ENCODE measurements at regions not wholly inside any gene's neighbourhood (a gene's known extent, or its start where the extent isn't known, plus 50 kb on each side); places are given as distances from the start of the nearest gene placed in this dataset.

GRCh38 chr10:109287858-109288257 lies 635.5 kb downstream of the XPNPEP1 start:
- peaks cover 1% of the 10 kb centered on the region for H3K36me3 Mint-ChIP-seq (ENCODE audit: low read depth, unreplicated experiment)
- H3K27me3 Mint-ChIP-seq (ENCODE audit: unreplicated experiment), result no peaks in the 10 kb centered on the region
- no peaks in the 10 kb centered on the region for H3K9me3 Mint-ChIP-seq (ENCODE audit: unreplicated experiment)
- H3K4me3 Mint-ChIP-seq (ENCODE audit: unreplicated experiment), result no peak overlapping the region
- DNase-seq (ENCODE audit: low spot score), result no peak
- no peaks in the 10 kb centered on the region for H3K4me1 Mint-ChIP-seq (ENCODE audit: unreplicated experiment)
- no peak for TF ChIP-seq CTCF (IDR thresholded peaks at IDR 0.05; ENCODE audit: unreplicated experiment)
- no peak overlapping the region for H3K27ac Mint-ChIP-seq (ENCODE audit: unreplicated experiment)

GRCh38 chr10:109282510-109282909 lies 640.8 kb downstream of the XPNPEP1 start:
- Mint-ChIP-seq H3K27me3 (ENCODE audit: unreplicated experiment) (no peaks in the 10 kb centered on the region), H3K36me3 (ENCODE audit: low read depth, unreplicated experiment) (no peaks in the 10 kb centered on the region), H3K4me3 (ENCODE audit: unreplicated experiment) (no peak overlapping the region), H3K4me1 (ENCODE audit: unreplicated experiment) (no peaks in the 10 kb centered on the region), H3K27ac (ENCODE audit: unreplicated experiment) (no peak overlapping the region), H3K9me3 (ENCODE audit: unreplicated experiment) (no peaks in the 10 kb centered on the region)
- no peak for TF ChIP-seq CTCF (IDR thresholded peaks at IDR 0.05; ENCODE audit: unreplicated experiment)
- DNase-seq (ENCODE audit: low spot score), result no peak

- H3K4me3 Mint-ChIP-seq (ENCODE audit: unreplicated experiment), result no peak overlapping the region
Observed at GRCh38 chr10:109281347-109281746, 642.0 kb downstream of the XPNPEP1 start.

GRCh38 chr10:109280837-109281236 lies 642.5 kb downstream of the XPNPEP1 start:
- Mint-ChIP-seq H3K4me3 (ENCODE audit: unreplicated experiment) (no peak overlapping the region), H3K27me3 (ENCODE audit: unreplicated experiment) (no peaks in the 10 kb centered on the region), H3K36me3 (ENCODE audit: low read depth, unreplicated experiment) (no peaks in the 10 kb centered on the region), H3K27ac (ENCODE audit: unreplicated experiment) (no peak overlapping the region), H3K4me1 (ENCODE audit: unreplicated experiment) (no peaks in the 10 kb centered on the region), H3K9me3 (ENCODE audit: unreplicated experiment) (no peaks in the 10 kb centered on the region)
- no peak for TF ChIP-seq CTCF (IDR thresholded peaks at IDR 0.05; ENCODE audit: unreplicated experiment)
- DNase-seq (ENCODE audit: low spot score), result no peak

More at GRCh38 chr10:109281347-109281746, 642.0 kb downstream of the XPNPEP1 start:
- TF ChIP-seq CTCF (IDR thresholded peaks at IDR 0.05; ENCODE audit: unreplicated experiment), result no peak
- DNase-seq (ENCODE audit: low spot score), result no peak
- Mint-ChIP-seq H3K36me3 (ENCODE audit: low read depth, unreplicated experiment) (no peaks in the 10 kb centered on the region), H3K27ac (ENCODE audit: unreplicated experiment) (no peak overlapping the region), H3K27me3 (ENCODE audit: unreplicated experiment) (no peaks in the 10 kb centered on the region), H3K4me1 (ENCODE audit: unreplicated experiment) (no peaks in the 10 kb centered on the region), H3K9me3 (ENCODE audit: unreplicated experiment) (no peaks in the 10 kb centered on the region)

- no peaks in the 10 kb centered on the region for H3K27me3 Mint-ChIP-seq (ENCODE audit: unreplicated experiment)
Observed at GRCh38 chr10:109277456-109277855, 645.9 kb downstream of the XPNPEP1 start.

More at GRCh38 chr10:109277456-109277855, 645.9 kb downstream of the XPNPEP1 start:
- Mint-ChIP-seq H3K9me3 (ENCODE audit: unreplicated experiment) (no peaks in the 10 kb centered on the region), H3K27ac (ENCODE audit: unreplicated experiment) (no peak overlapping the region), H3K4me1 (ENCODE audit: unreplicated experiment) (no peaks in the 10 kb centered on the region), H3K36me3 (ENCODE audit: low read depth, unreplicated experiment) (no peaks in the 10 kb centered on the region), H3K4me3 (ENCODE audit: unreplicated experiment) (no peak overlapping the region)
- DNase-seq (ENCODE audit: low spot score), result no peak
- TF ChIP-seq CTCF (IDR thresholded peaks at IDR 0.05; ENCODE audit: unreplicated experiment), result no peak

Data from endothelial cell (in vitro differentiated cells).